Aorta (tissue), 5 donors: ENCODE measurements at regions not wholly inside any gene's neighbourhood (a gene's known extent, or its start where the extent isn't known, plus 50 kb on each side); places are given as distances from the start of the nearest gene placed in this dataset.

Experiments
- ATAC-seq: fragments of 200-7000 bp; cut with Tn5 transposase; one replicate; pipeline ENCODE4 v1.9.1; 2022; ENCODE audit warnings: moderate library complexity; ENCODE audit not compliant: low FRiP score
- DNase-seq, 2 donors: peaks; one replicate each; pipeline ENCODE4 v3.0.0-alpha.2; 2020
- H3K27ac ChIP-seq, 2 donors: one replicate each; pipeline ENCODE4 v1.5.1; 2013; ENCODE audit warnings: low read length in 2 of 2, mild to moderate bottlenecking in 2 of 2, moderate library complexity in 2 of 2, control low read depth in 1 of 2, inconsistent platforms in 1 of 2, low read depth in 1 of 2
- H3K27me3 ChIP-seq, 2 donors: one replicate each; pipeline ENCODE4 v1.6.1; 2013; ENCODE audit warnings: control low read depth in 1 of 2, low read length in 1 of 2, mild to moderate bottlenecking in 1 of 2, moderate library complexity in 1 of 2; ENCODE audit not compliant: insufficient read depth in 2 of 2, control insufficient read depth in 1 of 2
- H3K36me3 ChIP-seq, 2 donors: one replicate each; pipeline ENCODE4 v1.6.1; 2013; ENCODE audit warnings: control low read depth in 1 of 2, low read length in 1 of 2, mild to moderate bottlenecking in 1 of 2; ENCODE audit not compliant: insufficient read depth in 2 of 2, control insufficient read depth in 1 of 2
- H3K4me1 ChIP-seq, 2 donors: one replicate each; pipeline ENCODE4 v1.6.1; 2013; ENCODE audit warnings: low read length in 2 of 2, control low read depth in 1 of 2, mild to moderate bottlenecking in 1 of 2, moderate library complexity in 1 of 2; ENCODE audit not compliant: insufficient read depth in 2 of 2, control insufficient read depth in 1 of 2
- H3K4me3 ChIP-seq, 2 donors: one replicate each; pipeline ENCODE4 v1.5.1; 2013; ENCODE audit warnings: low read length in 2 of 2, control low read depth in 1 of 2, mild to moderate bottlenecking in 1 of 2
- H3K9me3 ChIP-seq: one replicate; pipeline ENCODE4 v1.6.1; 2013; ENCODE audit warnings: mild to moderate bottlenecking, low read length; ENCODE audit not compliant: control insufficient read depth
- WGBS, 2 donors: extraction: QIAGEN DNeasy Blood & Tissue Kit; methylation state at CpG; one replicate each; pipeline ENCODE4 v1.1.7; 2013; 5-methylcytosine and 5-hydroxymethylcytosine counted together
- intact Hi-C, 2 donors: fragments of 100-400 bp; cut with DNase I; formaldehyde crosslinking; loops; one replicate each; pipeline versions ENCODE4 v1.14.2 to v1.15.0; 2022
- donor health status: healthy with polysubstance abuse.
- donor health status: Bipolar disorder and iron deficiency.
- donor health status: DM: no; HTN: no; CAD: no.
- donor health status: DM: no; HTN: no; CAD: no.
- donor health status: DM: yes; HTN: yes; CAD: no.

- Histone ChIP-seq H3K4me3 (no peak overlapping the region), H3K9me3 (peaks cover 1% of the 10 kb centered on the region), H3K27me3 (no peaks in the 10 kb centered on the region), H3K27ac (no peak overlapping the region), H3K4me1 (no peaks in the 10 kb centered on the region), H3K36me3 (no peaks in the 10 kb centered on the region)
- DNase-seq (no peak), ATAC-seq (no peak)
- intact Hi-C loops: no loop called here
Observed at GRCh38 chr5:145360936-145361335, 474.2 kb downstream of the PRELID2 start.

GRCh38 chr5:145350513-145350912, 484.6 kb downstream of the PRELID2 start:
- WGBS, 2 donors: 90 to 100% methylated on average over 1 of the region's 1 CpG
- no peak for DNase-seq
- Histone ChIP-seq H3K27ac (no peak overlapping the region), H3K4me3 (no peak overlapping the region), H3K27me3 (no peaks in the 10 kb centered on the region), H3K9me3 (no peaks in the 10 kb centered on the region), H3K4me1 (peaks cover 0 to 2% of the 10 kb centered on the region in 2 donors), H3K36me3 (no peaks in the 10 kb centered on the region)
- ATAC-seq: no peak
- intact Hi-C loops: loop anchor here in 1 of 2 donors (10.0 kb wide), 1 partner anchor 474 kb away; no protein-coding TSS in a partner anchor

- H3K4me3 ChIP-seq: no peak overlapping the region
- ATAC-seq (no peak), DNase-seq (peak in 1 of 2 donors; percentile 33)
- H3K27me3 ChIP-seq: no peaks in the 10 kb centered on the region
- intact Hi-C loops: no loop called here
- H3K9me3 ChIP-seq: no peaks in the 10 kb centered on the region
- WGBS, 2 donors: 42 to 52% methylated on average over 4 of the region's 4 CpGs
- peaks cover 0 to 2% of the 10 kb centered on the region in 2 donors for H3K4me1 ChIP-seq
- no peaks in the 10 kb centered on the region for H3K36me3 ChIP-seq
- H3K27ac ChIP-seq: no peak overlapping the region
Observed at GRCh38 chr5:145347026-145347616, 488.0 kb downstream of the PRELID2 start.

- 55 to 59% methylated on average over 3 of the region's 3 CpGs for WGBS, 2 donors
- Histone ChIP-seq H3K4me3 (no peak overlapping the region), H3K4me1 (peaks cover 0 to 2% of the 10 kb centered on the region in 2 donors), H3K27me3 (no peaks in the 10 kb centered on the region), H3K9me3 (no peaks in the 10 kb centered on the region), H3K27ac (no peak overlapping the region), H3K36me3 (no peaks in the 10 kb centered on the region)
- DNase-seq: no peak
- no peak for ATAC-seq
- intact Hi-C loops: no loop called here
Observed at GRCh38 chr5:145345511-145346287, 489.4 kb downstream of the PRELID2 start.

- no peak overlapping the region for H3K4me3 ChIP-seq
- H3K27me3 ChIP-seq: no peaks in the 10 kb centered on the region
- no peaks in the 10 kb centered on the region for H3K9me3 ChIP-seq
- no peak overlapping the region for H3K27ac ChIP-seq
- WGBS, 2 donors: 90 to 91% methylated on average over 1 of the region's 1 CpG
- DNase-seq (no peak), ATAC-seq (no peak)
- H3K4me1 ChIP-seq: peaks cover 0 to 2% of the 10 kb centered on the region in 2 donors
- no peaks in the 10 kb centered on the region for H3K36me3 ChIP-seq
- intact Hi-C loops: no loop called here
Observed at GRCh38 chr5:145341842-145342241, 493.3 kb downstream of the PRELID2 start.

GRCh38 chr5:145340099-145340498, 495.0 kb downstream of the PRELID2 start:
- ATAC-seq (no peak), DNase-seq (no peak)
- WGBS, 2 donors: 91 to 92% methylated on average over 3 of the region's 3 CpGs
- intact Hi-C loops: no loop called here
- no peak overlapping the region for H3K4me3 ChIP-seq
- no peaks in the 10 kb centered on the region for H3K4me1 ChIP-seq
- H3K9me3 ChIP-seq: no peaks in the 10 kb centered on the region
- H3K36me3 ChIP-seq: no peaks in the 10 kb centered on the region
- H3K27me3 ChIP-seq: no peaks in the 10 kb centered on the region
- H3K27ac ChIP-seq: no peak overlapping the region

- no peak overlapping the region for H3K27ac ChIP-seq
- ATAC-seq: no peak
- H3K27me3 ChIP-seq: no peaks in the 10 kb centered on the region
- H3K9me3 ChIP-seq: no peaks in the 10 kb centered on the region
- intact Hi-C loops: no loop called here
- no peaks in the 10 kb centered on the region for H3K36me3 ChIP-seq
- DNase-seq: no peak
- H3K4me3 ChIP-seq: no peak overlapping the region
- no peaks in the 10 kb centered on the region for H3K4me1 ChIP-seq
Observed at GRCh38 chr5:145324767-145325479, 510.2 kb downstream of the PRELID2 start.

GRCh38 chr5:145324101-145324500, 511.0 kb downstream of the PRELID2 start:
- DNase-seq (no peak), ATAC-seq (no peak)
- H3K4me3 ChIP-seq: no peak overlapping the region
- H3K36me3 ChIP-seq: no peaks in the 10 kb centered on the region
- no peak overlapping the region for H3K27ac ChIP-seq
- no peaks in the 10 kb centered on the region for H3K9me3 ChIP-seq
- H3K27me3 ChIP-seq: no peaks in the 10 kb centered on the region
- WGBS, 2 donors: 79 to 93% methylated on average over 1 of the region's 1 CpG
- H3K4me1 ChIP-seq: no peaks in the 10 kb centered on the region
- intact Hi-C loops: no loop called here
